GM21723 (cell line): ENCODE measurements at regions not wholly inside any gene's neighbourhood (a gene's known extent, or its start where the extent isn't known, plus 50 kb on each side); places are given as distances from the start of the nearest gene placed in this dataset.

ENCODE experiments used
- ATAC-seq: cut with Tn5 transposase; IDR thresholded peaks from one replicate; pipeline ENCODE4 v1.9.1; 2021; ENCODE audit warnings: mild to moderate bottlenecking, moderate library complexity; ENCODE audit not compliant: unreplicated experiment

GRCh38 chr3:23019596-23020300 is 183.4 kb upstream of the UBE2E2 start:
- no peak for ATAC-seq

DNA sequence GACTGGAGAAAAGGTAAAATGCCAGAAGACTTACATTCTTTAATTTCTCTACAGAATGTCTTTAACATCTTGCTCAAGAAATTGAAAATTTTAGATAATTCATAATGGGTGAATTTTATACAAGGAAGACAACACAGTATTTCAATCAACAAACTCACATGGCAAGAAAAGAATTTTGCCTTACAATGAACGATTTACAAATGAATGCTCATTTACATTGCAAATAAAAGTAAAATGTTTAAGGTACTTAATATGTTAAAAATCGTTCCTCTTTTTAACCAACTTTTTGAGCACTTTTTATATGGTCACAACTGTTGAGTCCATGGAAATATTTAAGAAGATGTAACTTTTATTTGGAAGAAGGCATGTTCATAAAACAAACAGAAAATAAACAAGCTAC is 174.8 kb upstream of the UBE2E2 start:
- no peak for ATAC-seq

DNA sequence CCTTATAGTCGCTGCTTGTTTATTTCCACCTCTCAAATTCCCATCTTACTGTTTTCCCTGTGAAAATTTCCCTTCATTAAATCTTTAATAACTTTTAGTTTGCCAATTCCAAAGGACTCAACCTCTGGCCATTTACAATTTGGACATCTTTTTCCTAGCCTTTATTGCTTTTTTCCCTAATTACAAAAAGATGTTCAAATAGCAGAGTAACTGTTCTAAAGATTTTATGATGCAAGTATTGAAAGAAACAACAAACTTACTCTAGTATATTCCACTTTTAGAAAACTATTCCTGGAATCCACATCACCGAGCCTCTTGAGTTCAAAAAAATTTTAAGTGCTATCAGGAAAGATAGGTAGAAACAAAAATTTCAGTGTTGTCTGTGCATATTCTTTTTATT is 174.1 kb upstream of the UBE2E2 start:
- no peak for ATAC-seq

- ATAC-seq = peak; percentile 16
Measured at GRCh38 chr3:23035927-23036640, 167.0 kb upstream of the UBE2E2 start.

DNA sequence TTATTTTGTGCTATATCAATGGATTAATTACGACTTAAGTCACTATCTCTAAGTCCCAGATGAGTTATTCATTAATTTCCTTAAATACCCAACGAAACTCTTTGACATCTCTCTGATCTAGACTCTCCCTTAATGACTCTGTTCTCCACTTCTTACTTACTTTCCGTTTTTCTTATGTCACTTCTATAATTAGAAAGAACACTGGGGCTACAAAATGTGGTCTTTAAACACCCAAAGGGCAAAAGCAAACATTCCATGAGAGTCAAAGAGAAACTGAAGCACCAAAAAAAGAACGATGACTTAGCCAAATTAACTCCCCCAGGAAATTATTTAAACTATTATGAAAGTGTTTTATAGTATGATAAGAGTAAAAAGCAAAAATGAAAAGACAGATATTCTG is 166.4 kb upstream of the UBE2E2 start:
- peak; percentile 69 for ATAC-seq

- no peak for ATAC-seq
Measured at GRCh38 chr3:23038471-23038870, 164.7 kb upstream of the UBE2E2 start.

- ATAC-seq = no peak
Measured at GRCh38 chr3:23041918-23042696, 161.0 kb upstream of the UBE2E2 start.

DNA sequence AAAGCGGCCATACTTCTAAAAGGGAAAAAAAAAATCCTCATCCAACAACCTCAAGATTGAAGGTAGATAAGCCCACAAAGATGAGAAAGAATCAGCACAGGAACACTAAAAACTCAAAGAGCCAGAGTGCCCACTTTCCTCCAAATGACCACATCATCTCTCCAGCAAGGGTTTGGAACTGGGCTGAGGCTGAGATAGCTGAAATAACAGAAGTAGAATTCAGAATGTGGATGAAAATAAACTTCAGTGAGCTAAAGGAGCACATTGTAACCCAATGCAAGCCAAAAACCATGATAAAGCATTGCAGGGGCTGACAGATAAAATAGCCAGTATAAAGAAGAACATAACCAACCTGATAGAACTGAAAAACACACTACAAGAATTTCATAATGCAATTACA is 158.7 kb upstream of the UBE2E2 start:
- ATAC-seq = no peak

DNA sequence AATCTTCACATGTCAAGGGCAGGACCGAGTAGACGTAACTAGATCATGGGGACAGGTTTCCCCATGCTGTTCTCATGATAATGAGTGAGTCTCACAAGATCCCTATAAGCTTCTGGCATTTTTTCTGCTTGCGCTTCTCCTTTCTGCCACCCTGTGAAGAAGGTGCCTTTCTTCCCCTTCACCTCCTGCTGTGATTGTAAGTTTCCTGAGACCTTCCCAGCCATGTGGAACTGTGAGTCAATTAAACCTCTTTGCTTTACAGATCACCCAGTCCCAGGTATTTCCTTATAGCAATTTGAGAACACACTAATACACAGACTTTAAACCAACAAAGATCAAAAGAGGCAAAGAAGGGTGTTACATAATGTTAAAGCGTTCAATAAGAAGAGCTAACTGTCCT is 156.6 kb upstream of the UBE2E2 start:
- no peak for ATAC-seq

GRCh38 chr3:23051240-23052140 is 151.6 kb upstream of the UBE2E2 start:
- ATAC-seq = no peak

- ATAC-seq = no peak
Measured at GRCh38 chr3:23052208-23052607, 150.9 kb upstream of the UBE2E2 start.

- no peak for ATAC-seq
Measured at GRCh38 chr3:23052620-23053019, 150.5 kb upstream of the UBE2E2 start.

DNA sequence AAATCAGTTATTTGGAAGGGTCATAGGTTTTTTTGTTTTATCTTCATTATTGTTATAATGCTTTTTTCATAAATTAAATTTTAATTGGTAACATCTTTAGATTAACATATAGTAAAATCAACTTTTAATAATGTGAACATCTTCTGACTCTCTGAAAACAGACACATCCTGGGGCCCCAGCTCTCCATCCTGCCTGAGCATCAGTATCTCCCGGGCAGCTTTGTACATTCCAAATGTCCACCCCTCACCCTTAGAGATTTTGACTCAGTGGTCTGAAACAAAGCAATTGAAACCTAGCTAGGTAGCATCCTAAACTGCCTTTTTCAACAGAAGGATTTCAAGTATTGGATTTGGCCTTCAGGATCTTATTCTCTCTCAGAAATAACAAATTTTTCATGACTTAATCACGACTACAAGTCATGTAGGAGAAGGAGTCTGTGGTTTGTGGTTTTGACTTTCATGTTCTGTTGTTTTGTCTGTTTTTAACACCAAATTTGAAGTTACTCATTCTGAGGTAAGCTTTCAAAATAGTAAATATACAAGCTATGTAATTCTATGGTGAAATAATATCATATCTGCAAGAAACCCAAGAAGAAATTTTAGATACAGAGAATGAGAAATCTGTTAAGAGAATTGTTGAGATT is 147.3 kb upstream of the UBE2E2 start:
- ATAC-seq = peak; percentile 64

GRCh38 chr3:23062582-23062981 is 140.5 kb upstream of the UBE2E2 start:
- ATAC-seq = no peak

- no peak for ATAC-seq
Measured at GRCh38 chr3:23062982-23063381, 140.1 kb upstream of the UBE2E2 start.

- ATAC-seq = no peak
Measured at GRCh38 chr3:23067116-23067515, 136.0 kb upstream of the UBE2E2 start.

DNA sequence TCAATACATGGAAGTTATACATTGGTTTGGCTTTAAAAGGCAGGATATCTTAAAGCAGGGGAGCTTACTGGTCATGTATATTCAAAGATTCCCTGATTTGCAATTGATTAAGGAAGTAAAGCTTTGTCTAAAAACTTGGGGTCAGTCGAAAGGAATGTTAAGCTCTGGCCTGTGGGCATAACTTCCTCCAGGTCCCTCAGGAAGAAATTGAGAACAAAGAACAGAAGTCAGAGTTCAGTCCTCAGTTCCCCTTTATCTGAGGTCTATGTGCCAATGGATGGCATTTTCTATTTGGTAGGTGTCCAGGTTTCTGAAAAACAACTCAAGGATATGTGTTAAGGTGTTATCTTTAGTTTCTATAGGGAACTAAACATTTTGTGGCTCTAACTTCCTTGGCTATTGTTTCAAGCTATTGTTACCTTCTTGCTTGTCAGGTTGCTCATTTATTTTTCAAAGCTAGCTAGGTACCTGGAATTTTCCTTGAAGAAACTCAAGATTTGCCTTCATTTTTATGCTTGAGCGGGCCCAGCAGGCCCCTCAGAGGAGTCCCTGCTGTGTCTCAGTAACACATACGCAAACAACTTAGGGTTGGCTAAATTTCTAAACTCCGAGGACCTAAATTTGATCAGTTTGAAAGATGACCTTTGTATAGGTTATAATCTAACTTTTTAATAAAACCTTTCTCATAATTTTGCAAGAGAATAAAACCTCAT is 135.0 kb upstream of the UBE2E2 start:
- ATAC-seq = no peak

DNA sequence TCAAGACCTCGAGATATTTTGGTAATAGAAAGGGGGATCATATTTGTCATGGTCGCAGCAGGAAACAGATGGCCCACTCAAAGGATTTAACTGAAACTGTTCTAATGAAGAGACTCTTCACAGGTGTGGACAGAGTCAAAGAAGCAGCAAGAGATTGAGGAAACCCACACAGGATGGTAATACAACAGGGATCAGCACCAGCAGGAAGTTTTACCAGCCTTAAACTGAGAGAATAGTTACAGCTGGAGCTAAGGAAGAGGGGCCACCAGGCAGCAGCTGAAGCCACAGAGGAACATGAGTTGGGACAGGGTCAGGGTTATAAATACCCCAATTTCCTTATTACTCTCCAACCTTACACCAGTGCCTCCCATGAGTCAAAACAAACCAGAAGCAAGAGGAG is 131.8 kb upstream of the UBE2E2 start:
- ATAC-seq = peak; percentile 21

DNA sequence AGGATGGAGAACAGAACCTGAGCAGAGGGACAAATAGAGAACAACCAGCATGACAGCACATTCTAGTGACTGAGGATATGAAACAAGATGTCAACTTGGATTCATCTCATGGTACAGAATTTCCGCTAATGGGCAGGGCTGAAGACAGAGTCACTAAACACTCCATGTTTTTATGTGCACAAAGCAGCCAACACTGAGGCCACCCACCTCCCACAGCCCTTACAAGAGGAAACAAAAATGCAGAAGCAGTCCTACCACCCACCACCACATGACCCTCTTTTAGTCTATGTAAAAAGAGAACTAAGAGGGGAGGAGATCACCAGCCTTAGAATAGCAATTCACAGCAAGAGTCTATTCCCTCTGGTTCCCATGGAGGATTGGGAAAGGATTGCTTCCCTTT is 131.4 kb upstream of the UBE2E2 start:
- ATAC-seq = peak; percentile 79

DNA sequence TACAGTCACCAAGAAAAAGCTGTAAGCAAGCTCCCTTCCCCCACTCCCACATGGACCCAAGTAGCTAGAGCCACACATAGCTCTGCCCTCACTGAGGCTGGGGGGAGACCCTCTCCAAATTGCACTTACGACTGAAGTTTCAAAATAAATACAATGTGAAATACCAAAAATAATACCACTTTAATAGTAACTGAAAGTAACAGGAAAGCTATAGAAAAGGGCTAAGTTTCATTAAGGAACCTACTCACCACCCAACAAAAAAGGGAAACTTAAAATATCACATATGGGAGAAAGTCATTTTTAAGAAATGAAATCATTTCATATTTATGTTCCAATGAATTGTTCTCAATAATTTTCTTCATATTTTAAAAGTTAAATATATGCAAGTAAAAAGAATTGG is 130.4 kb upstream of the UBE2E2 start:
- ATAC-seq = no peak
